ENCODE measurements at regions not wholly inside any gene's neighbourhood (a gene's known extent, or its start where the extent isn't known, plus 50 kb on each side); places are given as distances from the start of the nearest gene placed in this dataset.

- Histone ChIP-seq H4K91ac (ENCODE audit: low read depth, low read length, poor library complexity) (no peak overlapping the region), H4K8ac (ENCODE audit: low read depth, low read length) (no peak overlapping the region), H2BK5ac (ENCODE audit: low read length) (no peak overlapping the region), H2BK15ac (ENCODE audit: low read length) (no peak overlapping the region), H3K9me3 (replicated peaks in 1 of 2; ENCODE audit: control insufficient read depth in 2 of 2, insufficient read depth in 1 of 2, low read depth in 1 of 2, low read length in 2 of 2) (no peaks in the 10 kb centered on the region), H2AK5ac (ENCODE audit: low read depth, low read length) (no peak overlapping the region), H3K23ac (ENCODE audit: low read depth, low read length, poor library complexity) (no peak overlapping the region), H2BK12ac (ENCODE audit: low read length) (no peak overlapping the region), H3K9ac (ENCODE audit: low read depth, low read length, poor library complexity) (no peak overlapping the region), H3K4me2 (ENCODE audit: insufficient read depth, low read length, poor library complexity, severe bottlenecking) (no peak overlapping the region), H3K14ac (ENCODE audit: low read length) (no peak overlapping the region), H3K79me1 (ENCODE audit: low read depth, low read length) (no peaks in the 10 kb centered on the region), H3K36me3 (replicated peaks in 1 of 2; ENCODE audit: control insufficient read depth in 2 of 2, insufficient read depth in 2 of 2, low read length in 2 of 2) (no peaks in the 10 kb centered on the region), H2AFZ (ENCODE audit: low read length) (no peak overlapping the region), H2BK120ac (ENCODE audit: low read depth, low read length) (no peak overlapping the region), H3K4ac (ENCODE audit: low read length) (no peak overlapping the region), H3K27me3 (ENCODE audit: control insufficient read depth in 3 of 3, insufficient read depth in 3 of 3, low read depth in 1 of 3, low read length in 3 of 3) (no peaks in the 10 kb centered on the region), H3K4me3 (ENCODE audit: low read length in 2 of 2) (no peak overlapping the region), H3K4me1 (ENCODE audit: control insufficient read depth in 2 of 2, insufficient read depth in 1 of 2, low read depth in 1 of 2, low read length in 2 of 2) (no peaks in the 10 kb centered on the region), H3K18ac (ENCODE audit: low read length) (no peak overlapping the region), H3K27ac (replicated peaks; ENCODE audit: low read length) (no peak overlapping the region)
- no peak for DNase-seq (ENCODE audit: low spot score)
- WGBS, 2 donors (ENCODE audit: extremely low coverage in 2 of 2, insufficient read length in 2 of 2, insufficient replicate concordance in 1 of 2) = no CpG with 5 or more reads among the region's 2 CpGs
These were observed 709.7 kb downstream of the ADGRL2 start for GRCh38 chr1:82510431-82510830.

GRCh38 chr1:82507011-82507410 is 706.3 kb downstream of the ADGRL2 start:
- no peaks in the 10 kb centered on the region for H3K4me1 ChIP-seq (ENCODE audit: control insufficient read depth in 2 of 2, insufficient read depth in 1 of 2, low read depth in 1 of 2, low read length in 2 of 2)
- no peak overlapping the region for H2BK5ac ChIP-seq (ENCODE audit: low read length)
- H3K4me3 ChIP-seq (ENCODE audit: low read length in 2 of 2) = no peak overlapping the region
- H3K9me3 ChIP-seq (replicated peaks in 1 of 2; ENCODE audit: control insufficient read depth in 2 of 2, insufficient read depth in 1 of 2, low read depth in 1 of 2, low read length in 2 of 2) = no peaks in the 10 kb centered on the region
- H3K4ac ChIP-seq (ENCODE audit: low read length) = no peak overlapping the region
- H3K23ac ChIP-seq (ENCODE audit: low read depth, low read length, poor library complexity) = no peak overlapping the region
- WGBS, 2 donors (ENCODE audit: extremely low coverage in 2 of 2, insufficient read length in 2 of 2, insufficient replicate concordance in 1 of 2) = no CpG with 5 or more reads among the region's 1 CpG
- no peak overlapping the region for H2BK15ac ChIP-seq (ENCODE audit: low read length)
- H2BK120ac ChIP-seq (ENCODE audit: low read depth, low read length) = no peak overlapping the region
- H3K36me3 ChIP-seq (replicated peaks in 1 of 2; ENCODE audit: control insufficient read depth in 2 of 2, insufficient read depth in 2 of 2, low read length in 2 of 2) = no peaks in the 10 kb centered on the region
- DNase-seq (ENCODE audit: low spot score) = no peak
- no peak overlapping the region for H3K4me2 ChIP-seq (ENCODE audit: insufficient read depth, low read length, poor library complexity, severe bottlenecking)
- H3K27me3 ChIP-seq (ENCODE audit: control insufficient read depth in 3 of 3, insufficient read depth in 3 of 3, low read depth in 1 of 3, low read length in 3 of 3) = no peaks in the 10 kb centered on the region
- no peak overlapping the region for H2AK5ac ChIP-seq (ENCODE audit: low read depth, low read length)
- no peaks in the 10 kb centered on the region for H3K79me1 ChIP-seq (ENCODE audit: low read depth, low read length)
- H2AFZ ChIP-seq (ENCODE audit: low read length) = no peak overlapping the region
- H3K27ac ChIP-seq (replicated peaks; ENCODE audit: low read length) = no peak overlapping the region
- H3K9ac ChIP-seq (ENCODE audit: low read depth, low read length, poor library complexity) = no peak overlapping the region
- no peak overlapping the region for H4K8ac ChIP-seq (ENCODE audit: low read depth, low read length)
- no peak overlapping the region for H4K91ac ChIP-seq (ENCODE audit: low read depth, low read length, poor library complexity)
- no peak overlapping the region for H3K18ac ChIP-seq (ENCODE audit: low read length)
- H3K14ac ChIP-seq (ENCODE audit: low read length) = no peak overlapping the region
- H2BK12ac ChIP-seq (ENCODE audit: low read length) = no peak overlapping the region

GRCh38 chr1:82503822-82504221 is 703.1 kb downstream of the ADGRL2 start:
- Histone ChIP-seq H3K4me3 (ENCODE audit: low read length in 2 of 2) (no peak overlapping the region), H2AFZ (ENCODE audit: low read length) (no peak overlapping the region), H2BK5ac (ENCODE audit: low read length) (no peak overlapping the region), H3K23ac (ENCODE audit: low read depth, low read length, poor library complexity) (no peak overlapping the region), H3K27me3 (ENCODE audit: control insufficient read depth in 3 of 3, insufficient read depth in 3 of 3, low read depth in 1 of 3, low read length in 3 of 3) (no peaks in the 10 kb centered on the region), H3K9ac (ENCODE audit: low read depth, low read length, poor library complexity) (no peak overlapping the region), H3K4ac (ENCODE audit: low read length) (no peak overlapping the region), H3K79me1 (ENCODE audit: low read depth, low read length) (no peaks in the 10 kb centered on the region), H3K4me1 (ENCODE audit: control insufficient read depth in 2 of 2, insufficient read depth in 1 of 2, low read depth in 1 of 2, low read length in 2 of 2) (no peaks in the 10 kb centered on the region), H3K27ac (replicated peaks; ENCODE audit: low read length) (no peak overlapping the region), H3K14ac (ENCODE audit: low read length) (no peak overlapping the region), H3K9me3 (replicated peaks in 1 of 2; ENCODE audit: control insufficient read depth in 2 of 2, insufficient read depth in 1 of 2, low read depth in 1 of 2, low read length in 2 of 2) (no peaks in the 10 kb centered on the region), H4K91ac (ENCODE audit: low read depth, low read length, poor library complexity) (no peak overlapping the region), H2BK120ac (ENCODE audit: low read depth, low read length) (no peak overlapping the region), H3K36me3 (replicated peaks in 1 of 2; ENCODE audit: control insufficient read depth in 2 of 2, insufficient read depth in 2 of 2, low read length in 2 of 2) (no peaks in the 10 kb centered on the region), H2BK12ac (ENCODE audit: low read length) (no peak overlapping the region), H4K8ac (ENCODE audit: low read depth, low read length) (no peak overlapping the region), H2BK15ac (ENCODE audit: low read length) (no peak overlapping the region), H3K18ac (ENCODE audit: low read length) (no peak overlapping the region), H2AK5ac (ENCODE audit: low read depth, low read length) (no peak overlapping the region), H3K4me2 (ENCODE audit: insufficient read depth, low read length, poor library complexity, severe bottlenecking) (no peak overlapping the region)
- WGBS, 2 donors (ENCODE audit: extremely low coverage in 2 of 2, insufficient read length in 2 of 2, insufficient replicate concordance in 1 of 2) = no CpG with 5 or more reads among the region's 1 CpG
- no peak for DNase-seq (ENCODE audit: low spot score)

GRCh38 chr1:82499022-82499421 is 698.3 kb downstream of the ADGRL2 start:
- Histone ChIP-seq H3K4me2 (ENCODE audit: insufficient read depth, low read length, poor library complexity, severe bottlenecking) (no peak overlapping the region), H3K4me1 (ENCODE audit: control insufficient read depth in 2 of 2, insufficient read depth in 1 of 2, low read depth in 1 of 2, low read length in 2 of 2) (no peaks in the 10 kb centered on the region), H3K9me3 (replicated peaks in 1 of 2; ENCODE audit: control insufficient read depth in 2 of 2, insufficient read depth in 1 of 2, low read depth in 1 of 2, low read length in 2 of 2) (peaks cover 4 to 30% of the 10 kb centered on the region in 2 donors), H3K36me3 (replicated peaks in 1 of 2; ENCODE audit: control insufficient read depth in 2 of 2, insufficient read depth in 2 of 2, low read length in 2 of 2) (no peaks in the 10 kb centered on the region), H3K4ac (ENCODE audit: low read length) (no peak overlapping the region), H3K79me1 (ENCODE audit: low read depth, low read length) (no peaks in the 10 kb centered on the region), H3K14ac (ENCODE audit: low read length) (no peak overlapping the region), H2BK5ac (ENCODE audit: low read length) (no peak overlapping the region), H3K18ac (ENCODE audit: low read length) (no peak overlapping the region), H2BK120ac (ENCODE audit: low read depth, low read length) (no peak overlapping the region), H3K9ac (ENCODE audit: low read depth, low read length, poor library complexity) (no peak overlapping the region), H2BK15ac (ENCODE audit: low read length) (no peak overlapping the region), H2AK5ac (ENCODE audit: low read depth, low read length) (no peak overlapping the region), H3K27me3 (ENCODE audit: control insufficient read depth in 3 of 3, insufficient read depth in 3 of 3, low read depth in 1 of 3, low read length in 3 of 3) (no peaks in the 10 kb centered on the region), H2BK12ac (ENCODE audit: low read length) (no peak overlapping the region), H3K4me3 (ENCODE audit: low read length in 2 of 2) (no peak overlapping the region), H3K23ac (ENCODE audit: low read depth, low read length, poor library complexity) (no peak overlapping the region), H4K91ac (ENCODE audit: low read depth, low read length, poor library complexity) (no peak overlapping the region), H4K8ac (ENCODE audit: low read depth, low read length) (no peak overlapping the region), H3K27ac (replicated peaks; ENCODE audit: low read length) (no peak overlapping the region), H2AFZ (ENCODE audit: low read length) (no peak overlapping the region)
- DNase-seq (ENCODE audit: low spot score) = no peak
